ENCODE measurements at regions not wholly inside any gene's neighbourhood (a gene's known extent, or its start where the extent isn't known, plus 50 kb on each side); places are given as distances from the start of the nearest gene placed in this dataset.
A peak's percentile ranks its signal among the peaks of the same experiment; 100 is the strongest.
"Not testable (repeated sequence)": the region's sequence is repeated elsewhere in the genome, so short reads cannot be mapped to it uniquely, and the experiment has no call there.

GRCh38 chr16:63789603-63790002, 1332.3 kb downstream of the CDH11 start:
- DNase-seq (ENCODE audit: extremely low read depth in 1 of 11, low read depth in 9 of 11, low spot score in 4 of 11): no peak

GRCh38 chr16:63787014-63787413, 1334.8 kb downstream of the CDH11 start:
- DNase-seq (ENCODE audit: extremely low read depth in 1 of 11, low read depth in 9 of 11, low spot score in 4 of 11): no peak

GRCh38 chr16:63785170-63785569, 1336.7 kb downstream of the CDH11 start:
- DNase-seq (ENCODE audit: extremely low read depth in 1 of 11, low read depth in 9 of 11, low spot score in 4 of 11): no peak

GRCh38 chr16:63776437-63776836, 1345.4 kb downstream of the CDH11 start:
- no peak for DNase-seq (ENCODE audit: extremely low read depth in 1 of 11, low read depth in 9 of 11, low spot score in 4 of 11)

GRCh38 chr16:63776034-63776433, 1345.8 kb downstream of the CDH11 start:
- no peak for DNase-seq (ENCODE audit: extremely low read depth in 1 of 11, low read depth in 9 of 11, low spot score in 4 of 11)

GRCh38 chr16:63774302-63774701, 1347.6 kb downstream of the CDH11 start:
- no peak for DNase-seq (ENCODE audit: extremely low read depth in 1 of 11, low read depth in 9 of 11, low spot score in 4 of 11)

GRCh38 chr16:63769211-63769610, 1352.7 kb downstream of the CDH11 start:
- DNase-seq (ENCODE audit: extremely low read depth in 1 of 11, low read depth in 9 of 11, low spot score in 4 of 11): no peak

GRCh38 chr16:63760246-63760645, 1361.6 kb downstream of the CDH11 start:
- DNase-seq (ENCODE audit: extremely low read depth in 1 of 11, low read depth in 9 of 11, low spot score in 4 of 11): not testable (repeated sequence)

GRCh38 chr16:63752347-63752746, 1369.5 kb downstream of the CDH11 start:
- DNase-seq (ENCODE audit: extremely low read depth in 1 of 11, low read depth in 9 of 11, low spot score in 4 of 11): no peak

- peak in 3 of 11 donors; percentile 2 to 18 (median 9) for DNase-seq (ENCODE audit: extremely low read depth in 1 of 11, low read depth in 9 of 11, low spot score in 4 of 11)
Measured at GRCh38 chr16:63749276-63749675, 1372.6 kb downstream of the CDH11 start.

- no peak for DNase-seq (ENCODE audit: extremely low read depth in 1 of 11, low read depth in 9 of 11, low spot score in 4 of 11)
Measured at GRCh38 chr16:63745456-63745855, 1376.4 kb downstream of the CDH11 start.

- no peak for DNase-seq (ENCODE audit: extremely low read depth in 1 of 11, low read depth in 9 of 11, low spot score in 4 of 11)
Measured at GRCh38 chr16:63744077-63744874, 1377.6 kb downstream of the CDH11 start.

- no peak for DNase-seq (ENCODE audit: extremely low read depth in 1 of 11, low read depth in 9 of 11, low spot score in 4 of 11)
Measured at GRCh38 chr16:63742150-63742549, 1379.7 kb downstream of the CDH11 start.

- no peak for DNase-seq (ENCODE audit: extremely low read depth in 1 of 11, low read depth in 9 of 11, low spot score in 4 of 11)
Measured at GRCh38 chr16:63737633-63738032, 1384.2 kb downstream of the CDH11 start.

- no peak for DNase-seq (ENCODE audit: extremely low read depth in 1 of 11, low read depth in 9 of 11, low spot score in 4 of 11)
Measured at GRCh38 chr16:63735456-63735855, 1386.4 kb downstream of the CDH11 start.

- DNase-seq (ENCODE audit: extremely low read depth in 1 of 11, low read depth in 9 of 11, low spot score in 4 of 11): no peak
Measured at GRCh38 chr16:63720848-63721247, 1401.0 kb downstream of the CDH11 start.

- DNase-seq (ENCODE audit: extremely low read depth in 1 of 11, low read depth in 9 of 11, low spot score in 4 of 11): no peak
Measured at GRCh38 chr16:63719926-63720325, 1401.9 kb downstream of the CDH11 start.

- no peak for DNase-seq (ENCODE audit: extremely low read depth in 1 of 11, low read depth in 9 of 11, low spot score in 4 of 11)
Measured at GRCh38 chr16:63717806-63718205, 1404.1 kb downstream of the CDH11 start.

- DNase-seq (ENCODE audit: extremely low read depth in 1 of 11, low read depth in 9 of 11, low spot score in 4 of 11): no peak
Measured at GRCh38 chr16:63714876-63715275, 1407.0 kb downstream of the CDH11 start.

- DNase-seq (ENCODE audit: extremely low read depth in 1 of 11, low read depth in 9 of 11, low spot score in 4 of 11): peak in 10 of 11 donors; percentile 15 to 56 (median 28)
Measured at GRCh38 chr16:63712725-63713124, 1409.1 kb downstream of the CDH11 start.

- no peak for DNase-seq (ENCODE audit: extremely low read depth in 1 of 11, low read depth in 9 of 11, low spot score in 4 of 11)
Measured at GRCh38 chr16:63703612-63704011, 1418.3 kb downstream of the CDH11 start.
